Esophagus squamous epithelium (tissue), 5 donors: ENCODE measurements at regions not wholly inside any gene's neighbourhood (a gene's known extent, or its start where the extent isn't known, plus 50 kb on each side); places are given as distances from the start of the nearest gene placed in this dataset.

Source experiments
- DNase-seq: peaks from one replicate; lab custom pipeline; 2025; lab: John Stamatoyannopoulos, UW
- H3K27ac ChIP-seq, 4 donors: fragments of 200-600 bp; sonication (generic); one replicate each; pipeline ENCODE4 v1.5.1; 2016 to 2019; ENCODE audit warnings: mild to moderate bottlenecking in 1 of 4
- H3K27me3 ChIP-seq, 4 donors: fragments of 200-600 bp; sonication (generic); 1 replicate in 3 of 4; 2 replicates in 1 of 4; pipeline versions ENCODE4 v1.5.1 to v1.6.0; 2017 to 2021; ENCODE audit warnings: antibody characterized with exemption in 1 of 4
- H3K36me3 ChIP-seq, 3 donors: fragments of 200-600 bp; sonication (generic); one replicate each; pipeline ENCODE4 v1.5.1; 2016 to 2019
- H3K4me1 ChIP-seq, 3 donors: fragments of 200-600 bp; sonication (generic); one replicate each; pipeline ENCODE4 v1.5.1; 2017 to 2019
- H3K4me3 ChIP-seq, 4 donors: fragments of 200-600 bp; sonication (generic); 1 replicate in 3 of 4; 2 replicates in 1 of 4; pipeline ENCODE4 v1.5.1; 2016 to 2019; ENCODE audit warnings: mild to moderate bottlenecking in 2 of 4, moderate library complexity in 1 of 4
- H3K9me3 ChIP-seq, 3 donors: fragments of 200-600 bp; sonication (generic); one replicate each; pipeline ENCODE4 v1.5.1; 2016 to 2019
- CTCF ChIP-seq, 6 experiments: fragments of 450-650 bp in 4 of 6; fragments of 200-600 bp in 2 of 6; sonication (generic) in 2 of 6; IDR thresholded peaks; one replicate each; pipeline ENCODE4 v1.5.1; 2016 to 2019; ENCODE audit warnings: antibody characterized with exemption in 6 of 6, mild to moderate bottlenecking in 4 of 6, moderate library complexity in 4 of 6
- POLR2A ChIP-seq, 4 donors: fragments of 450-650 bp; IDR thresholded peaks; one replicate each; pipeline ENCODE4 v1.6.1; 2017; ENCODE audit warnings: antibody characterized with exemption in 4 of 4, mild to moderate bottlenecking in 4 of 4, moderate library complexity in 3 of 4
- WGBS, 2 donors: methylation state at CpG; one replicate each; pipeline ENCODE4 v1.1.5; 2018; 5-methylcytosine and 5-hydroxymethylcytosine counted together
- intact Hi-C: fragments of 100-400 bp; cut with DNase I; formaldehyde crosslinking; loops from one replicate; pipeline ENCODE4 v1.15.0; 2022
- donor health status: DM: yes; HTN: yes; CAD: no.

DNA sequence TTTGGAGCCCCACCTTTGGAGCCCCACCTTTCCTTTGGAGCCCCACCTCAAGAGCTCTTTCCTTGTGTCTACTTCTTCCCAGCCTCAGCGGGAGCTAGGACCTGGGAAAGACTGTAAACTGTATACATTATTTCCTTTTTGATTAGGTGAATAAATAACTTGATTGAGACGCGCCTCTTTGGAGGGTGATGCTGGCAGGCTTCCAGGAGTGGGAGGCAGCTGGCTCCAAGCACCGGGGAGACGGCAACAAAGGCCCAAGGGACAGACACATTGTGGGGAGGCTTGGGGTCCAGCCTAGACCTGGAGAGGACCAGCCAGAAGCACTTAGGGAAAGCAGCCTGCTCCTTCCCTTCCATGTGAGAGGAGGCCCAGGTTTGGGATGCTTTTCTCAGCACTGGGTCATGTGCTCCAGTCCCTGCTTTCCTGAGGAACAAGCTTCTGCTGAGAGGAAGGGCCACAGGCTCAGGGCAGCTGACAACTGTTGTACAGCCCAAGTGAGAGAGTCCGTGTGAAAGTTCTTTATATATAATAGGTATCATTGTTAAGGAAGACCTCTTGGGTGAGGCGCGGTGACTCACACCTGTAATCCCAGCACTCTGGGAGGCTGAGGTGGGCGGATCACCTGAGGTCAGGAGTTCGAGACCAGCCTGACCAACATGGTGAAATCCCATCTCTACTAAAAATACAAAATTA lies 297.2 kb upstream of the SLC14A2 start:
- WGBS, 2 donors, result 80 to 85% methylated on average over 1 to 10 of the region's 10 CpGs
- intact Hi-C loops, result no loop called here
- TF ChIP-seq CTCF (IDR thresholded peaks at IDR 0.05) (no peak), POLR2A (IDR thresholded peaks at IDR 0.05) (no peak)

GRCh38 chr18:45320724-45321123 lies 294.6 kb upstream of the SLC14A2 start:
- intact Hi-C loops, result no loop called here
- Histone ChIP-seq H3K4me1 (peaks cover 0 to 28% (median 8%) of the 10 kb centered on the region in 3 donors), H3K9me3 (no peaks in the 10 kb centered on the region), H3K27ac (peak overlapping the region in 2 of 4 donors; percentile 1 to 10), H3K36me3 (no peaks in the 10 kb centered on the region), H3K27me3 (peaks cover 0 to 3% (median 0%) of the 10 kb centered on the region in 4 donors), H3K4me3 (no peak overlapping the region)
- 44 to 47% methylated on average over 3 of the region's 3 CpGs for WGBS, 2 donors
- TF ChIP-seq POLR2A (IDR thresholded peaks at IDR 0.05) (no peak), CTCF (IDR thresholded peaks at IDR 0.05) (no peak)
- DNase-seq, result no peak

More for the DNA sequence above, 297.2 kb upstream of the SLC14A2 start:
- Histone ChIP-seq H3K4me1 (peaks cover 0 to 18% (median 4%) of the 10 kb centered on the region in 3 donors), H3K9me3 (no peaks in the 10 kb centered on the region), H3K4me3 (no peak overlapping the region), H3K27me3 (no peaks in the 10 kb centered on the region), H3K36me3 (no peaks in the 10 kb centered on the region), H3K27ac (no peak overlapping the region)
- no peak for DNase-seq

DNA sequence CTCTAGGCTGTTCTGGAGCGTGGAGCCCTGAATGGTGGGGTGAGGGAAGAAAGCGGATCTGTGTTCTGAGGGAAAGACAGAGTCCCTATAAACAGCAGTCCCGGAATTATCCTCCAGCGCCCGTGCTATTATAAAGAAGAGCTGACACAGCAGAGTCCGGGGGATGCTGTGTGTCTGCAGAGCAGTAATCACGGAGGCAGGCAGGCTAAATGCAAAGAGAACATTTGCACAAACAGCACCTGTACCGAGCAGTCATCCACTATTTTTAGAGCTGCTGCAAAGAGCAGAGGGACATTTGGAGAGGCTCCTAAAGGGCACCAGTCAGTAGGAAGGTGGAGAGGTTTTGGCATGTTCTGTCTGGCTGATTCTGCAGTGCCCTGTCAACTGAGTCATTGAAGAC lies 293.8 kb upstream of the SLC14A2 start:
- H3K36me3 ChIP-seq, result no peaks in the 10 kb centered on the region
- H3K4me1 ChIP-seq, result peaks cover 0 to 28% (median 8%) of the 10 kb centered on the region in 3 donors
- TF ChIP-seq POLR2A (IDR thresholded peaks at IDR 0.05) (no peak), CTCF (IDR thresholded peaks at IDR 0.05) (no peak)
- peak overlapping the region in 1 of 4 donors; percentile 10 for H3K27ac ChIP-seq
- 57 to 75% methylated on average over 8 of the region's 8 CpGs for WGBS, 2 donors
- peaks cover 0 to 3% (median 0%) of the 10 kb centered on the region in 4 donors for H3K27me3 ChIP-seq
- intact Hi-C loops, result no loop called here
- no peaks in the 10 kb centered on the region for H3K9me3 ChIP-seq
- H3K4me3 ChIP-seq, result no peak overlapping the region
- no peak for DNase-seq

GRCh38 chr18:45322343-45322742 lies 292.9 kb upstream of the SLC14A2 start:
- H3K4me3 ChIP-seq, result no peak overlapping the region
- no peak for DNase-seq
- H3K36me3 ChIP-seq, result no peaks in the 10 kb centered on the region
- no peaks in the 10 kb centered on the region for H3K9me3 ChIP-seq
- H3K27me3 ChIP-seq, result peaks cover 0 to 3% (median 0%) of the 10 kb centered on the region in 4 donors
- intact Hi-C loops, result no loop called here
- TF ChIP-seq CTCF (IDR thresholded peaks at IDR 0.05) (no peak), POLR2A (IDR thresholded peaks at IDR 0.05) (no peak)
- no peak overlapping the region for H3K27ac ChIP-seq
- H3K4me1 ChIP-seq, result peaks cover 0 to 28% (median 8%) of the 10 kb centered on the region in 3 donors
- 70 to 73% methylated on average over 4 of the region's 4 CpGs for WGBS, 2 donors

- Histone ChIP-seq H3K4me3 (no peak overlapping the region), H3K27ac (peak overlapping the region in 2 of 4 donors; percentile 43 to 72), H3K4me1 (peaks cover 0 to 28% (median 8%) of the 10 kb centered on the region in 3 donors), H3K27me3 (peaks cover 0 to 3% (median 0%) of the 10 kb centered on the region in 4 donors), H3K36me3 (no peaks in the 10 kb centered on the region), H3K9me3 (no peaks in the 10 kb centered on the region)
- intact Hi-C loops, result no loop called here
- DNase-seq, result no peak
- no peak for TF ChIP-seq CTCF (IDR thresholded peaks at IDR 0.05)
- no peak for TF ChIP-seq POLR2A (IDR thresholded peaks at IDR 0.05)
- 60 to 78% methylated on average over 3 of the region's 3 CpGs for WGBS, 2 donors
Measured at GRCh38 chr18:45324101-45324494, 291.2 kb upstream of the SLC14A2 start.
